ENCODE measurements at regions not wholly inside any gene's neighbourhood (a gene's known extent, or its start where the extent isn't known, plus 50 kb on each side); places are given as distances from the start of the nearest gene placed in this dataset.
"Not testable (repeated sequence)": the region's sequence is repeated elsewhere in the genome, so short reads cannot be mapped to it uniquely, and the experiment has no call there.

GRCh38 chrX:121307449-121307848 lies 260.0 kb downstream of the GLUD2 start:
- DNase-seq = peak; percentile 78

GRCh38 chrX:121308276-121308805 lies 260.9 kb downstream of the GLUD2 start:
- peak; percentile 92 for DNase-seq

DNA sequence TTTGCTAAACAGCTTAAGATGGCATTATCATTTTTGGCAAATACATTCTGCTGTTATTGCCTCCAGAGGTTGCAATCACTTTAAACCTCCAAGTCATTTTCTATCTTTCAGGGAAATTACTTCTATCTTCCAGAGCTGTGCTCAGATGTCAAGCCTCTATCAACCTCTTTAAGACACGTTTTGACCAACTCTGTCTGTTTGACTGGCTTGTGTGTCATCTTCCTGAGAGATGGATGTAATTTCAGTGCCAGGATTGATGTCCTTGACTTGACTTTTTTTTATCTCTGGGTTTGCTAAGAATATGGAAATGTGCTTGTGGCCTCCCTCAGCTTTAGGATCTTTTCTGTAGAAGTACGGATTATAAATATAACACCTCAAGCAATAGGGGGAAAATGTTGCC lies 263.4 kb downstream of the GLUD2 start:
- DNase-seq = no peak

- DNase-seq = no peak
These were observed 273.0 kb downstream of the GLUD2 start for GRCh38 chrX:121320441-121320840.

GRCh38 chrX:121322159-121322558 lies 274.7 kb downstream of the GLUD2 start:
- no peak for DNase-seq

- DNase-seq = no peak
These were observed 275.9 kb downstream of the GLUD2 start for GRCh38 chrX:121323337-121323736.

- no peak for DNase-seq
These were observed 286.5 kb downstream of the GLUD2 start for GRCh38 chrX:121333942-121334341.

DNA sequence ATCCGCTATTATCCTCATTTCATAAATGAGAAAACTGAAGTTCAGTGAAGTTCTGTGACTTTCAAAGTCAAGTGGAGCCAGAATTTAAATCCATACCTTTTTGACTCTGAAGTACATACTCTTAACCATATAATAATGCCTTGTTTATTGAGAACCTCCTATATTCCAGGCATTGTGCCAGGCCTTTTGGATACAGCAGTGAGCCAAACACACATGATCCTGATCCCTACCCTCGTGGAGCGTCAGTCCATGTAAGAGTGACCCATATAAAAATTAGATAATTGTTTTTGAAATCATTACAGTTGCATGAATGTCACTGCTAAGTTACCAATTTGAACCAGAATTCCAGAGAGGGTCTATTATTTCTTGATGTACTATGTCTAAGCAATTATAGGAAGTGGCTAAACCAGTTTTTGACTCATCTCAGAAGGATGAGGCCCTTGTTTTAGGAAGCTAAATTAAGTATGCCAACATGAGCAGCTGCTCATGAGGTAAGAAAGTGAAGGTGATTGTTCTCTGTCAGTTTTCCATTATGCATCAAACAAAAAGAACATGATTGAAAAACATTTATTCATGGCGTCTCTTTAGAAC lies 289.5 kb downstream of the GLUD2 start:
- DNase-seq = no peak

- no peak for DNase-seq
These were observed 290.4 kb downstream of the GLUD2 start for GRCh38 chrX:121337816-121338215.

GRCh38 chrX:121349263-121349662 lies 301.9 kb downstream of the GLUD2 start:
- DNase-seq = no peak

- DNase-seq = no peak
These were observed 308.9 kb downstream of the GLUD2 start for GRCh38 chrX:121356139-121356849.

DNA sequence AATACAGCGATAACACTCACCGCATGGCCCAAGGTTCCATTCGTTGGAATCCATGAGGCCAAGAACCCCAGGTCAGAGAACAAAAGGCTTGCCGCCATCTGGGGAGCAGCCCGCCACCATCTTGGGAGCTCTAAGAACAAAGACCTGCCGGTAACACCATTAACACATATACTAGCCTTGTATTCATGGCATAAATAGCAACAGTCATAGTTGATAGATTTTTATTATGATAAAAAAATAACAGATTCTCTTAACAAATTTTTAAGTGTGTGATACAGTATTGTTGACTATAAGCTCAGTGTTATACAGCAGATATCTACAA lies 309.4 kb downstream of the GLUD2 start:
- no peak for DNase-seq

DNA sequence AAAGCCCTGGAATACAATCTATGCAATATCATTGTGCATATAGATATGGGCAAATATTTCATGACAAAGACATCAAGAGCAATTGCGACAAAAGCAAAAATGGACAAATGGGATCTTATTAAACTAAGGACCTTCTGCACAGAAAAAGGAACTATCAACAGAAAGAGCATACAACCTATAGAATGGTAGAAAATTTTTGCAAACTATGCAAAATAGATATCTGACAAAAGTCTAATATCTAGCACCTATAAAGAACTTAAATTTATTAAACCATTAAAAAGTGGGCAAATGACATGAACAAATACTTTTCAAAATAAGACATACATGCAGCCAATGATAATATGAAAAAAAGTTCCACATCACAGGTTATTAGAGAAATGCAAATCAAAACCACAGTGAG lies 312.9 kb downstream of the GLUD2 start:
- no peak for DNase-seq

DNA sequence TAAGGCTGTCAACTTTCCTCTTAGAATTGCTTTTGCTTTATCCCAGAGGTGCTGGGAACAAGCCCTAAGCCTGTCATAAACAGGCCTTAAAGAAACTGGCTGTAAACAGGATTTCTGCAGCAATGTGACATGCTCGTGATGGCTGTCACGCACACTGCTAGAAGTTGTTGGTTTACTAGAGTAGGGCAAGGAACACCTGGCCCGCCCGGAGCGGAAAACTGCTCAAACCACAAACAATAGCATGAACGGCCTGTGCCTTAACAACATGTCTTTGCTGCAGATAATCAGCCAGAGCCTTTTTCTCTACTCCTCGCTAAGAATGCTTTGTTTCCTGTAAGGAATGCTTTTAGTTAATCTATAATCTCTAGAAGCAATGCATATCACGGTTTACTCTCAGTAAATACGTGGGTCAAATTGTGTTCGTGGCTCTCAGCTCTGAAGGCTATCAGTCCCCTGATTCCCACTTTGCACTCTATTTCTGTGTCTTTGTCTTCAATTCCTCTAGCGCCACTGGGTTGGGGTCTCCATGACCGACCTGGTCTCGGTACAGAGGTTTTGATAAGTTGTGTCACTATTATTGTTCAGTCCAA lies 318.3 kb downstream of the GLUD2 start:
- no peak for DNase-seq

DNA sequence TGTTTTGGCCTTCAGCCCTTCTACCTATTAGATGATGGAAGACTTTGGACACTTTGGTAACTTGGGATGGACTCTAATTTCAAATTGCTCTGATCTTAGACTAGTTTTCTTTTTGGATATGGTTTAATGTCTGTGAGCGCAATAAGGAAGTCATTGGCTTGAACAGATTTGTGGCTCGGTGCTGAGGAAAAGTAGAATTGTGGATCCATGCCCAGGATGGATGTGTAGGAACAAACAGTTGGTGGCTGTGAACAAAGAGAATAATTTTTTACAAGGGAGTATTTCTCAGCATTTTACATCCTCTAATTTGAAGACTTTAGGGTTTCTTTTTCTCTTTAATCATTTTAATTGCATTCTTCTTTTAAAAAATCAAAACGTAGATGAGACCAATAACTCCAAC lies 327.1 kb downstream of the GLUD2 start:
- DNase-seq = no peak

- DNase-seq = not testable (repeated sequence)
These were observed 334.5 kb downstream of the GLUD2 start for GRCh38 chrX:121381915-121382314.

- no peak for DNase-seq
These were observed 342.7 kb downstream of the GLUD2 start for GRCh38 chrX:121389976-121390714.

- DNase-seq = no peak
These were observed 358.4 kb downstream of the GLUD2 start for GRCh38 chrX:121405826-121406225.

- no peak for DNase-seq
These were observed 360.2 kb downstream of the GLUD2 start for GRCh38 chrX:121407627-121408026.

DNA sequence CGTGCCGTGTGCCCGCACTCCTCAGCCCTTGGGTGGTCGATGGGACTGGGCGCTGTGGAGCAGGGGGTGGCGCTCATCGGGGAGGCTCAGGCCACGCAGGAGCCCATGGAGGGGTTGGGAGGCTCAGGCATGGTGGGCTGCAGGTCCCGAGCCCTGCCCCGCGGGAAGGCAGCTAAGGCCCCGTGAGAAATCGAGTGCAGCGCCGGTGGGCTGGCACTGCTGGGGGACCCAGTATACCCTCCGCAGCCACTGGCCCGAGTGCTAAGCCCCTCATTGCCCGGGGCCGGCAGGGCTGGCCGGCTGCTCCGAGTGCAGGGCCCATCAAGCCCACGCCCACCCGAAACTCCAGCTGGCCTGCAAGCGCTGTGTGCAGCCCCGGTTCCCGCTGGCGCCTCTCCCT lies 384.1 kb downstream of the GLUD2 start:
- not testable (repeated sequence) for DNase-seq

DNA sequence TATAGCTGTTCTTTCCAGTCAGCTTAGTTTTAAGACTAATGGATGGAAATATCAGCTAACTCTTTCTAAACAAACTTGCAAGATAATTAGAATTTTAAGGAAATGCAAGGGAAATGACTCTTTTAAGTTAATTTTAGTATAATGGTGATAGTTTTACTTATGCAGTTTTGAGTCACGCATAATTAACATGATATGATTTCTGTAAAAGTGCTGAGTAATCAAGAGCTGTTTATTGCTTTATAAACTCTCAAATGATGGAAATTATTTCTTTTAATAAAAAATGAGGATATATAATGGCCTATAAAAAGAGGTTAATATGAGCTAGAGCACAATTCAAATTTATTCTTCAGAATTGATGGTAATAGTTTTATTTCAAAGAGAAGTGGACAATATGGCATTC lies 385.9 kb downstream of the GLUD2 start:
- no peak for DNase-seq

GRCh38 chrX:121437666-121438065 lies 390.3 kb downstream of the GLUD2 start:
- not testable (repeated sequence) for DNase-seq

DNA sequence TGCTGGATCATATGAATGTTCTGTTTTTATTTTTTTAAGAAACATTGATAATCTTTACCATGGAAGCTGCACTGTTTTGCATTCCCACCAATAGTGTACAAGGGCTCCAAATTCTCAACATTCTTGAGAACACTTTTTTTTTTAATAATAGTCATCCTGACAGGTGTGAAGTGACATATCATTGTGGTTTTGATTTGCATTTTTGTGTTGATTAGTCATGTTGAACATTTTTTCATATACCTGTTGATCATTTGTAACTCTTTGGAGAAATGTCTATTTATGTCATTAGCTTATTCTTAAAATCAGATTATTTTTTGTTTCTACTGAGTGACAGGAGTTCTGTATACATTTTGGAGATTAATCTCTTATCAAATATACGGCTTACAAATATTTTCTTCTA lies 408.5 kb downstream of the GLUD2 start:
- DNase-seq = no peak

GRCh38 chrX:121456315-121456714 lies 408.9 kb downstream of the GLUD2 start:
- no peak for DNase-seq

Data from activated CD4-positive, alpha-beta T cell treated with anti-CD3 and anti-CD28 coated beads, Interleukin-2, Interleukin-6, amounts not matched to agents 100 ng/mL and 50 ng/mL, durations not matched to agents 16 hours and 8 hours (primary cell).